ENCODE measurements at regions not wholly inside any gene's neighbourhood (a gene's known extent, or its start where the extent isn't known, plus 50 kb on each side); places are given as distances from the start of the nearest gene placed in this dataset.
"Not testable (repeated sequence)": the region's sequence is repeated elsewhere in the genome, so short reads cannot be mapped to it uniquely, and the experiment has no call there.

GRCh38 chr20:48374991-48375595 lies 452.7 kb downstream of the PREX1 start:
- DNase-seq, result no peak

GRCh38 chr20:48374031-48374907 lies 453.5 kb downstream of the PREX1 start:
- peak; percentile 52 for DNase-seq

- DNase-seq, result no peak
Measured at GRCh38 chr20:48373555-48373934, 454.3 kb downstream of the PREX1 start.

- DNase-seq, result not testable (repeated sequence)
Measured at GRCh38 chr20:48372851-48373554, 454.8 kb downstream of the PREX1 start.

- no peak for DNase-seq
Measured at GRCh38 chr20:48371211-48371610, 456.6 kb downstream of the PREX1 start.

GRCh38 chr20:48368580-48369021 lies 459.2 kb downstream of the PREX1 start:
- not testable (repeated sequence) for DNase-seq

GRCh38 chr20:48367541-48368358 lies 460.0 kb downstream of the PREX1 start:
- DNase-seq, result not testable (repeated sequence)

GRCh38 chr20:48366230-48366629 lies 461.6 kb downstream of the PREX1 start:
- DNase-seq, result no peak

- DNase-seq, result no peak
Measured at GRCh38 chr20:48364688-48365421, 462.9 kb downstream of the PREX1 start.

GRCh38 chr20:48364055-48364454 lies 463.7 kb downstream of the PREX1 start:
- DNase-seq, result no peak

- DNase-seq, result no peak
Measured at GRCh38 chr20:48360342-48360975, 467.3 kb downstream of the PREX1 start.

- no peak for DNase-seq
Measured at GRCh38 chr20:48359692-48360341, 468.0 kb downstream of the PREX1 start.

GRCh38 chr20:48359055-48359390 lies 468.8 kb downstream of the PREX1 start:
- DNase-seq, result not testable (repeated sequence)

- DNase-seq, result no peak
Measured at GRCh38 chr20:48358176-48359054, 469.4 kb downstream of the PREX1 start.

GRCh38 chr20:48357714-48358113 lies 470.1 kb downstream of the PREX1 start:
- DNase-seq, result no peak

- DNase-seq, result no peak
Measured at GRCh38 chr20:48354903-48355302, 472.9 kb downstream of the PREX1 start.

- DNase-seq, result no peak
Measured at GRCh38 chr20:48354320-48354876, 473.4 kb downstream of the PREX1 start.

GRCh38 chr20:48352628-48353027 lies 475.2 kb downstream of the PREX1 start:
- no peak for DNase-seq

GRCh38 chr20:48352042-48352441 lies 475.8 kb downstream of the PREX1 start:
- no peak for DNase-seq

All from DMS153 (cell line).